CD4-positive, alpha-beta T cell (primary cell): ENCODE measurements at regions not wholly inside any gene's neighbourhood (a gene's known extent, or its start where the extent isn't known, plus 50 kb on each side); places are given as distances from the start of the nearest gene placed in this dataset.
A peak's percentile ranks its signal among the peaks of the same experiment; 100 is the strongest.

Source experiments
- ATAC-seq: fragments of 200-7000 bp; cut with Tn5 transposase; one replicate; pipeline ENCODE4 v1.10.0; 2022; ENCODE audit warnings: mild to moderate bottlenecking; ENCODE audit not compliant: poor library complexity
- CTCF ChIA-PET: fragments of 350-600 bp; sonication (Branson Sonifier 250); formaldehyde crosslinking; loops from one replicate; lab custom pipeline; 2021; ENCODE audit warnings: antibody characterized with exemption, inconsistent platforms; lab: Charles Lee
- POLR2A ChIA-PET: fragments of 350-600 bp; sonication (Branson Sonifier 250); formaldehyde crosslinking; loops from one replicate; lab custom pipeline; 2021; ENCODE audit warnings: antibody characterized with exemption, inconsistent platforms; lab: Charles Lee
- DNase-seq, 14 experiments: peaks; one replicate each; pipeline ENCODE4 v3.0.0-alpha.2; 2013 to 2020; ENCODE audit warnings: mixed read lengths in 2 of 14
- H3K27ac ChIP-seq, 2 donors: one replicate each; pipeline versions ENCODE4 v1.5.1 to v1.7.0; 2013; ENCODE audit warnings: low read length in 2 of 2, low read depth in 1 of 2, mild to moderate bottlenecking in 1 of 2
- H3K27me3 ChIP-seq, 2 experiments: 1 replicate in 1 of 2; 2 replicates in 1 of 2; pipeline versions ENCODE4 v1.6.1 to v1.7.0; 2013; ENCODE audit warnings: low read length in 2 of 2, control low read depth in 1 of 2, mild to moderate bottlenecking in 1 of 2, moderate library complexity in 1 of 2; ENCODE audit not compliant: insufficient read depth in 2 of 2, control insufficient read depth in 1 of 2
- H3K36me3 ChIP-seq: one replicate; pipeline ENCODE4 v1.6.1; 2013; ENCODE audit warnings: low read length, control low read depth; ENCODE audit not compliant: insufficient read depth
- H3K4me1 ChIP-seq: one replicate; pipeline ENCODE4 v1.6.1; 2013; ENCODE audit warnings: low read length, control low read depth; ENCODE audit not compliant: insufficient read depth
- H3K4me3 ChIP-seq: one replicate; pipeline ENCODE4 v1.5.1; 2013; ENCODE audit warnings: mild to moderate bottlenecking, low read length, moderate library complexity
- H3K9me3 ChIP-seq, 2 experiments: 1 replicate in 1 of 2; 2 replicates in 1 of 2; pipeline versions ENCODE4 v1.6.1 to v1.7.0; 2013; ENCODE audit warnings: low read length in 2 of 2, mild to moderate bottlenecking in 2 of 2, control low read depth in 1 of 2, moderate library complexity in 1 of 2; ENCODE audit not compliant: control insufficient read depth in 1 of 2, insufficient read depth in 1 of 2
- H3K27ac Mint-ChIP-seq: one replicate; pipeline ENCODE4 v1.8.0; 2020; ENCODE audit warnings: mixed read lengths
- H3K27me3 Mint-ChIP-seq: one replicate; pipeline ENCODE4 v1.8.0; 2021; ENCODE audit warnings: mixed read lengths
- H3K36me3 Mint-ChIP-seq: one replicate; pipeline ENCODE4 v1.8.0; 2021; ENCODE audit warnings: low read depth, mixed read lengths
- H3K4me1 Mint-ChIP-seq: one replicate; pipeline ENCODE4 v1.8.0; 2021; ENCODE audit warnings: low read depth, mixed read lengths
- H3K4me3 Mint-ChIP-seq: one replicate; pipeline ENCODE4 v1.8.0; 2020; ENCODE audit warnings: mild to moderate bottlenecking, mixed read lengths
- H3K9me3 Mint-ChIP-seq: one replicate; pipeline ENCODE4 v1.8.0; 2020; ENCODE audit warnings: mixed read lengths
- CTCF ChIP-seq: fragments of 200-600 bp; IDR thresholded peaks from one replicate; pipeline ENCODE4 v1.8.0; 2022; ENCODE audit warnings: antibody characterized with exemption, mild to moderate bottlenecking
- intact Hi-C, 2 experiments: fragments of 100-400 bp; cut with DNase I in 1 of 2; cut with micrococcal nuclease in 1 of 2; formaldehyde crosslinking; loops; one replicate each; pipeline versions ENCODE4 v1.15.1 to v1.9.0; 2023 to 2025; cut with DNase I, micrococcal nuclease

GRCh38 chrX:45783002-45783401 lies 582.3 kb upstream of the DIPK2B start:
- no peaks in the 10 kb centered on the region for H3K36me3 ChIP-seq
- intact Hi-C loops = no loop called here
- POLR2A ChIA-PET = no interaction called here
- no peak for ATAC-seq
- H3K4me1 Mint-ChIP-seq = peaks cover 17% of the 10 kb centered on the region
- H3K27me3 ChIP-seq = no peaks in the 10 kb centered on the region
- TF ChIP-seq CTCF = no peak
- H3K36me3 Mint-ChIP-seq = no peaks in the 10 kb centered on the region
- CTCF ChIA-PET = no interaction called here
- DNase-seq = no peak
- H3K27ac ChIP-seq = no peak overlapping the region
- H3K4me3 ChIP-seq = no peak overlapping the region
- H3K27me3 Mint-ChIP-seq = no peaks in the 10 kb centered on the region
- no peaks in the 10 kb centered on the region for H3K4me1 ChIP-seq
- no peaks in the 10 kb centered on the region for H3K9me3 Mint-ChIP-seq
- H3K4me3 Mint-ChIP-seq = no peak overlapping the region
- H3K9me3 ChIP-seq = no peaks in the 10 kb centered on the region
- no peak overlapping the region for H3K27ac Mint-ChIP-seq

GRCh38 chrX:45781901-45782553 lies 581.4 kb upstream of the DIPK2B start:
- ATAC-seq = peak; percentile 39

GRCh38 chrX:45778616-45779015 lies 577.9 kb upstream of the DIPK2B start:
- TF ChIP-seq CTCF = no peak
- no peak overlapping the region for H3K27ac ChIP-seq
- no peak for ATAC-seq
- H3K9me3 ChIP-seq = no peaks in the 10 kb centered on the region
- no peaks in the 10 kb centered on the region for H3K36me3 ChIP-seq
- no peak overlapping the region for H3K4me3 ChIP-seq
- Mint-ChIP-seq H3K4me1 (peaks cover 54% of the 10 kb centered on the region), H3K27ac (no peak overlapping the region), H3K27me3 (no peaks in the 10 kb centered on the region), H3K36me3 (no peaks in the 10 kb centered on the region), H3K9me3 (no peaks in the 10 kb centered on the region), H3K4me3 (no peak overlapping the region)
- CTCF ChIA-PET = no interaction called here
- peak in 1 of 14 experiments; percentile 26 for DNase-seq
- POLR2A ChIA-PET = interaction anchor here (0.9 kb wide), 1 partner anchor 15 kb away, joined by 3 read pairs; no protein-coding TSS in a partner anchor
- intact Hi-C loops = no loop called here
- peaks cover 6% of the 10 kb centered on the region for H3K4me1 ChIP-seq
- no peaks in the 10 kb centered on the region for H3K27me3 ChIP-seq

More at GRCh38 chrX:45781901-45782553, 581.4 kb upstream of the DIPK2B start:
- no peak overlapping the region for H3K27ac ChIP-seq
- ChIA-PET POLR2A (no interaction called here), CTCF (no interaction called here)
- no peaks in the 10 kb centered on the region for H3K27me3 ChIP-seq
- H3K36me3 ChIP-seq = no peaks in the 10 kb centered on the region
- H3K9me3 ChIP-seq = no peaks in the 10 kb centered on the region
- Mint-ChIP-seq H3K4me3 (no peak overlapping the region), H3K9me3 (no peaks in the 10 kb centered on the region), H3K36me3 (no peaks in the 10 kb centered on the region), H3K27ac (no peak overlapping the region), H3K4me1 (peaks cover 26% of the 10 kb centered on the region), H3K27me3 (no peaks in the 10 kb centered on the region)
- no peak overlapping the region for H3K4me3 ChIP-seq
- no peaks in the 10 kb centered on the region for H3K4me1 ChIP-seq
- intact Hi-C loops = no loop called here
- DNase-seq = peak in 2 of 14 experiments; percentile 31 to 47
- TF ChIP-seq CTCF = no peak
